Mucosa of stomach (tissue), 1 donor: ENCODE measurements at regions not wholly inside any gene's neighbourhood (a gene's known extent, or its start where the extent isn't known, plus 50 kb on each side); places are given as distances from the start of the nearest gene placed in this dataset.

Source experiments
- H3K27me3 ChIP-seq: one replicate; pipeline ENCODE4 v1.7.0; 2013; ENCODE audit warnings: mild to moderate bottlenecking, low read length; ENCODE audit not compliant: control insufficient read depth, insufficient read depth
- H3K36me3 ChIP-seq: one replicate; pipeline ENCODE4 v1.7.0; 2013; ENCODE audit warnings: low read length; ENCODE audit not compliant: control insufficient read depth, insufficient read depth
- H3K4me1 ChIP-seq: one replicate; pipeline ENCODE4 v1.7.0; 2013; ENCODE audit warnings: mild to moderate bottlenecking, low read length; ENCODE audit not compliant: control insufficient read depth, insufficient read depth
- H3K4me3 ChIP-seq: one replicate; pipeline ENCODE4 v1.7.0; 2013; ENCODE audit warnings: low read length
- H3K9ac ChIP-seq: one replicate; pipeline ENCODE4 v1.7.0; 2013; ENCODE audit warnings: mild to moderate bottlenecking, low read length, moderate library complexity
- H3K9me3 ChIP-seq: one replicate; pipeline ENCODE4 v1.7.0; 2013; ENCODE audit warnings: mild to moderate bottlenecking, low read length, moderate library complexity; ENCODE audit not compliant: control insufficient read depth
- donor health status: Pancreatic carcinoma.

DNA sequence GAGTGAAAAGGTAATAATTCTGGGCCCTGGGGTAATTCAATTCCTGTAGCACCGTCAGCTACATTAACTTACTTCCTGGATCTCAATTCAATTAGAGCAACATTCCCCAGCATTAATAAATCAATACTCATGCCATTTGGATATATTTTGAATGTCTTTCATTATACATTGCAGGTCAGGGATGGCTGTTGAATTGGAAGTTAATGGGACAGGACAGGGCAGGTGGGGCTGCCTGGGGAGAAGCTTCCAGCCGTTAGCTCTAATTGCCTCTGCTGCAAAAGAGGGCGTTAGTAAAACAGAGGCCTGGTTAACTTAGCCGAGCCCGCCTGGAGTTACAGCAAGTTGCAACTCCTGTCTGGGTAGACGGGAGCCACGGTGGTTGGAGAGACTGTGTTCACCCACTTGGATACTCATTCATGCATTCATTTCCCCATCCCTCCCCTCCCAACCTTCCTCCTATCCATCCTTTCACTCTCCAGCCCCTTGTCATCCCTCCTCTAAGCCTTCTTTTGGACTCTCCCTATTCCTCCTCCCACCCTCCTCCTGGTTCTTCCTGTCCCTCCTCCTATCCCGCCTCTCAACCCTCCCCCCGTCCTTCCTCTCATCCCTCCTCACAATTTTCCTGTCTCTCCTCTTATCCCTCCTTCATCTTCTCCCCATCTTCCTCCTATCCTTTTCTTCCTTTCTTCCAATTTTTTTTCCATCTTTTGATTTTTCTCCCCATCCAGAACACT, 137.6 kb upstream of the RUNX3 start:
- H3K9me3 ChIP-seq, result no peaks in the 10 kb centered on the region

DNA sequence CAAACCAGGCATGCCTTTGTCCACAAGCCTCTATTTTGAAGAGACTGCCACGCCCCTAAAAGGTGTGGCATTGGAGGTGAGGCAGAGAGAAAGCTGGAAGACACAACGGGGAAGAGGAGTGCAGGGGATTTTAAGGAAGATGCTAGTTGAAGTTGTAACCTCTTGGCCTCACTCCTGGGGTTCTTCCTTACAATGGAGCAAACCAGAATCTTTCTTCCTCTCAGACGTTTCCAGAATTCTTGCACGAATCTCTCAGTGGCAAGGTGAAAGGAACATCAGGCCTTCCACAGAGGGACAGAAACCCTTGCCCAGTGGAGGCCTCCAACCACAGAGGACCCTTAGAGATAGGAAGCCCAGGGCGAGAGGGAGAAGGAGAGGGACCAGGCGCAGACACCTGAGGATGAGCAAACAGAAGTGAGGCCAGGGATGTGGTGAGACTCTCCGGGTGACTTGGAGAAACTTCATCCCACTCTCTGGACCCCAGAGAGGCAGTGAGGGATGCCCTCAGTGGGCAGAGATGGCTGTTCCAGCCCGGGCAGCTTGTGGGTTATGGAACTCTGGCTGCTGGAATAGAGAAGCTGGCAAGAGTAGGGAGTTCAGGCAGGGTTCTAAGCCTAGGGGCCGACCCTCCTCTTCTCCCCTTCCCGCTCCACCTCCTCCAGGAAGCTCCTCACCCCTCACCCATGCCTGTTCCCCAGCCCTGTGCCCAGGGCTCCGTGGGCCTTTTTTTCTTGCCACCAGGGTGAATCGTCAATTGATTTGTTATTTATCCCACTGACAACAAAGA, 136.8 kb upstream of the RUNX3 start:
- Histone ChIP-seq H3K4me1 (no peaks in the 10 kb centered on the region), H3K36me3 (no peaks in the 10 kb centered on the region), H3K9ac (no peak overlapping the region), H3K4me3 (no peak overlapping the region), H3K27me3 (no peaks in the 10 kb centered on the region), H3K9me3 (no peaks in the 10 kb centered on the region)

More for the DNA sequence above, 137.6 kb upstream of the RUNX3 start:
- H3K9ac ChIP-seq, result no peak overlapping the region
- H3K4me1 ChIP-seq, result no peaks in the 10 kb centered on the region
- no peaks in the 10 kb centered on the region for H3K27me3 ChIP-seq
- no peak overlapping the region for H3K4me3 ChIP-seq
- H3K36me3 ChIP-seq, result no peaks in the 10 kb centered on the region

DNA sequence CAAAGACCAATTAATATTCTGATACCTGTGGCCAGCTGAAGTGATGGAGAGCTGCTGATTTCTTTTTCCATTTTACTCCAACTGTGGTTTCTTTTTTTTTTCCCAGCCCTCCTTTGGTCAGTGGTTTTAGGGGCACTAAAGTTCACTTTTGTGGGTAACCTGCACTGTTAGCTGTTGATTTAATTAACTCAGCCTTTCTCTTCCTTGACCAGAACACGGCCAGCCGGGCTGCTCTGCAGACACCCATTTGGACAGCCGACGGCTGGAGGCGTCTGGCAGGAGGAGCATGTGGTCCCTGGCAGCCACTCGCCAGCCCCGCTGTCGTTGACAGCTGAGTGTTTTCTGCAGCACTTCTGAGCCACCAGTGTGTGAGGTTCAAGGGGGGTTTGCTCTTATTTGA, 136.2 kb upstream of the RUNX3 start:
- Histone ChIP-seq H3K9ac (no peak overlapping the region), H3K4me3 (no peak overlapping the region), H3K9me3 (no peaks in the 10 kb centered on the region), H3K36me3 (no peaks in the 10 kb centered on the region), H3K27me3 (no peaks in the 10 kb centered on the region), H3K4me1 (no peaks in the 10 kb centered on the region)

DNA sequence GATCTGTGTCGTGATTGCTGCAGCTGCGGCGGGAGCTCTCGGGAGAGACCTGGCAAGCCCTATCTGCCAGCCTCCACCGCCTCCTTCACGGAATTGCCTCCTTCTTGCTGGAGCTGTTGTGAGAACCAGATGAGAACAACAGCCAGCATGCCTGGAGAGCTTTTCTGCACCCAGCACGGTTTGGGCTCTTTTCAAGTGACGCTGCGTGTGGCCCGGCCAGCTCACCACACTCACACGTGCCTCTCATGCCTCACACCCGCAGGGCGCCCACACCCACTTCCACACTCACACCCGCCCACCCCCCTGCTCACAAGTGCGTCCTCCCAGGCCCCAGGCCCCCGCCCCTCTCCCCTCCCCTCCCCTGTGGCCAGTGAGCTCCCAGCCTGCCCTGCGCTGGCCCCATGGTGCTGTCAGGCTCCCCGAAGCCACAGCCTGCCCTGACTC, 135.7 kb upstream of the RUNX3 start:
- no peaks in the 10 kb centered on the region for H3K36me3 ChIP-seq
- H3K27me3 ChIP-seq, result no peaks in the 10 kb centered on the region
- no peak overlapping the region for H3K9ac ChIP-seq
- H3K4me3 ChIP-seq, result no peak overlapping the region
- H3K4me1 ChIP-seq, result no peaks in the 10 kb centered on the region
- H3K9me3 ChIP-seq, result no peaks in the 10 kb centered on the region

DNA sequence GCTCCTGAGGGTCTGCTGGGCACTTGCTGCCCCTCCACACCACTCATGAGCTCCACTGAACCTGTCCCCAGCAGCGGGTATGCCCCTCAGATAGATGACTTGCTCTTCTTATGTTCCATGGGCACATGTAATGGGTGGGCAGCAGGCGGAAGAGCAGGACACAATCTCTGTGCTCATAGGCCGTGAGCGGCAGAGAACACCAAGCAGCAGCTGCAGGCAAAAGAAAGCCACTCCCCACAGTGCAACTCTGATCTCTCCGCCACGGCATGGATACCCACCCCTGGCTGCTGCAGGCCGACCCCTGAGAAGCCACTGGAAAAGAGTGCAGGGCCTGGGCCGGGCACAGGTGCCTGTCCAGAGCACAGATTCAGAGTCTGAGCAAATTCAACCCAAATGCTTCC, 135.2 kb upstream of the RUNX3 start:
- Histone ChIP-seq H3K9me3 (no peaks in the 10 kb centered on the region), H3K36me3 (no peaks in the 10 kb centered on the region), H3K4me1 (no peaks in the 10 kb centered on the region), H3K27me3 (no peaks in the 10 kb centered on the region), H3K9ac (no peak overlapping the region), H3K4me3 (no peak overlapping the region)

DNA sequence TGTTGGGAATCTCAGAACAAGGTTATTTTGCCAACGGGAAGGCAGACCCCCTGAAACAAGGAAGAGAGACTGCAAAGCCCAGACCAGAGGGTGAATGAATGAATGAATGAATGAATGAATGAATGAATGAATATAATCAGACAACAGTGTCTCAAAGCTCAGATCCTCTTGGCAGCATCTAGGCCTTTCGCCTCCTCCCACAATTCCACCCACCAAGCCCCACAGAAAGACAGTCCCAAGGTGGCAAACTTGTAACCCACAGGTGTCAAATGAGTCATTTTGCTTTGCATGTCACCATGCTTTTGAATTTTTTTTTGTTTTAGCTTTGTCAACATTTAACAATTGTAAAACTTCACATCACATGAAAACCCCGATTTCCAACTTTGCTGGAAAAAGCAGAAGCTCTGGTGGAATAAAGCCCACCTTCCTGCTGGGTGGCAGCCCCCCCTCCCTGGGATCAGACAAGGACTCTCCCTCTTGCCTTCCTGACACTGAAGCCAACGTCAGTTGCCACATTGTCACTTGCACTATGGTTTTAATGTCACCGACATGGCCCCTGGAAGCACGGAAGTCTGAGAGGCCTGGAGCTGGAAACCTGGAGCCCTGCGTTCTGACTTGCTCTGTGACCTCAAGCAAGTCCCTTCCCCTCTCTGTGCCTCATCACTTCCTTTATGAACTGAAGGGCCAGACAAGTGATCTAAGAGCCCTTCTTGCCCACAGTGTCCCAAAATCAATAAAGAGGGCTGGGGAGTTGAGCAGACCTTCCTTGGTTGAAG, 134.6 kb upstream of the RUNX3 start:
- H3K27me3 ChIP-seq, result no peaks in the 10 kb centered on the region
- H3K36me3 ChIP-seq, result no peaks in the 10 kb centered on the region
- no peak overlapping the region for H3K9ac ChIP-seq
- no peaks in the 10 kb centered on the region for H3K9me3 ChIP-seq
- H3K4me3 ChIP-seq, result no peak overlapping the region
- H3K4me1 ChIP-seq, result no peaks in the 10 kb centered on the region

DNA sequence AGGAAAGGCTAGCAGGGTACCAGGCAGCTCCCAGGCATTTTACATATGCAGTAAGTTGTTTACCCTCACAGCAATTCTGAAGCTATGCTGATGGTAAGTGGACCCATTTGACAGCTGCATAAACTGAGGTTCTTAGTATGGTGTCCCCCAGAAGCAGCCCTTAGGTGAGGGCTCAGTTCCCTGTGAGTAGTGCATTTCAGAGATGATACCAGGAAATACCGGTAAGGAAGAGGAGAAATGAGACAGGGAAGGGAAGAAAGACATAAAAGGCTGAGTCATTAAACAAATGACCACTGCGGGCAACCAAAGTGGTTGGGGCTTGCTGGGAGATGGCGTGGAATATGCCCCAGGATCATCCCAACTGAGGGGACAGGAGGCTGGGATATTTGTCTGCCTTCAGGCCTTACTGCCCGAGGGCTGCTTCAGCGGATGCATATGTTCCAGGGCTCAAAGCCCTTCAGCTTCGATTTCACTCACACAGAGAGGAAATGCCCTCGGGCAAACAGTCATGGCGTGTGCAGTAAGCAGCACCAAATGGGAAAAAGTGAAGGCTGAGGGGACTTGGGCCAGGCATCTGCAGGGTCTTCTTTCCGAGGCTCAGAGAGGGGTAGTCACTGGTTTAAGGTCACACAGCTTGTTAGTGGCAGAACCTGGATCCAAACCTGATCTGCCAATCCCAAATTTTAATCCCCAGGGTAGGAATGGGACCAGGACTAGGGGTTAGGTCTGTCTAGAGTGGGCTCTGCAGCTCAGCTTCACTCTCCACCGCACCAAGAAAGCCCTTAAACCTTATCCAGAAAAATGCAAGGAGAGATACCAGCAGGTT, 133.7 kb upstream of the RUNX3 start:
- Histone ChIP-seq H3K36me3 (no peaks in the 10 kb centered on the region), H3K27me3 (no peaks in the 10 kb centered on the region)

DNA sequence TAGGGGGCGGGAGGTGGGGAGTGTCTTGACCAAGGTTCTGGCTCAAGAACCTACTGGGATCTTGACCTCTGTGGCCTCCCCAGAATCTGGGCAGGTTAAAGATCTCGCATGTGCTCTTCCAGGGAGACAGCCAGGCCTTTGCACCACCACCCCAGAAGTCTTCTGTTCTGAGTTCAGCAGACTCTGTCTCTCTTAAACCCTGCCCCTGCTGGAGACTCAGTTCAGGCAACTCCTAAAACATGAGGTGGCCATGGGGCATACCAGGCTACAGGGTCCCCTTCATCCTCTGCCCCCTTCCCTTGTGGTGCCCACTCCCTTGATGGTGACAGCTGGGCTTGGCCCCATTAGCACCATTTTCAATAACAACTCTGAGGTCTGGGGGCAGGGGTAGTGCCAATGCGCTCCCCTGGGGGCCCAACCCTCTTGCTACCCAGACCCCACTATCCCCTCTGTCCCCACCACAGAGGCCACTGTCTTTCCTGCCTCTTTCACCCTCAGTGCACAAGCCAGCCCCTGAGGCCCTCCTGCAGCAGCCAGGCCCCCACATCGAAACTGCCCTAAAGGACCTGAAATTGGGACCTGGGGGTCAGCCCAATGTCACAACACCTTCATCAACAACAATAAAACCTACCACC, 132.7 kb upstream of the RUNX3 start:
- H3K9me3 ChIP-seq, result no peaks in the 10 kb centered on the region
- no peaks in the 10 kb centered on the region for H3K4me1 ChIP-seq
- H3K27me3 ChIP-seq, result no peaks in the 10 kb centered on the region
- H3K4me3 ChIP-seq, result no peak overlapping the region
- no peak overlapping the region for H3K9ac ChIP-seq
- no peaks in the 10 kb centered on the region for H3K36me3 ChIP-seq

More for the DNA sequence above, 133.7 kb upstream of the RUNX3 start:
- no peak overlapping the region for H3K4me3 ChIP-seq
- no peak overlapping the region for H3K9ac ChIP-seq
- no peaks in the 10 kb centered on the region for H3K9me3 ChIP-seq
- no peaks in the 10 kb centered on the region for H3K4me1 ChIP-seq

DNA sequence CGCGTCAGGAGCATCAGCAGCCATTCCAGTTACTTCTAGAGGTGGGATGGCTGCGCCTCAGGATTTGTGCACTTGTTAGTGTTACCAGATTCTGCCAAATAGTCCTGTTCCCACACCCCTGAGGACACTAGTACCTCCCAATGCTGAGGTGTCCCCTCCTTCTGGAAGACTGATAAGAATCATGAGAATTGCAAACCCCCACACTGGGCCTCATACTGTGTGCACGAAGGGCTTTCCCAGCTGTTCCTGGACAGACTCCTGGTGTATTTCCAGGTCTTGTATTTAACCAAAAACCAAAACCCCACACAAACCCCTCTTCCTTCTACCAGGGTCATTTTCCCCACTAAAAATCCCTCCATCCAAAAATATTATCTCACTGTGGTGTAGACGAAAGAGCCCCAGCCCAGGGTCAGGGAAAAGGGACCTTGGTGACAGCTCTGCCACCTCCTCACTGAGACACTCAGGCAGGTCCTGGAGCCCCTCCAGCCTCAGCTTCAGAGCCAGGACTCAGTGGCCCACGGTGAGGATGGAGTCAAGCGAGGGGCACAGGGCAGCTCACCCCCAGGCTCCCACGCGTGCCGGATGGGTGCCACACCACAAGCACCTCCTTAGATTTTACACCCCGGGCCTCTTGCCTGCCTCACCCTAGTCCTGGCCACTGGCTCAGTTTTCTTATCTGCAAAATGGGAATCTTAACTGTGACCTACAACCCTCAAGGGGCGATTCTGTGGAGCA, 131.4 kb upstream of the RUNX3 start:
- Histone ChIP-seq H3K4me1 (no peaks in the 10 kb centered on the region), H3K36me3 (no peaks in the 10 kb centered on the region), H3K9me3 (no peaks in the 10 kb centered on the region), H3K9ac (no peak overlapping the region), H3K4me3 (no peak overlapping the region), H3K27me3 (peaks cover 6% of the 10 kb centered on the region)

DNA sequence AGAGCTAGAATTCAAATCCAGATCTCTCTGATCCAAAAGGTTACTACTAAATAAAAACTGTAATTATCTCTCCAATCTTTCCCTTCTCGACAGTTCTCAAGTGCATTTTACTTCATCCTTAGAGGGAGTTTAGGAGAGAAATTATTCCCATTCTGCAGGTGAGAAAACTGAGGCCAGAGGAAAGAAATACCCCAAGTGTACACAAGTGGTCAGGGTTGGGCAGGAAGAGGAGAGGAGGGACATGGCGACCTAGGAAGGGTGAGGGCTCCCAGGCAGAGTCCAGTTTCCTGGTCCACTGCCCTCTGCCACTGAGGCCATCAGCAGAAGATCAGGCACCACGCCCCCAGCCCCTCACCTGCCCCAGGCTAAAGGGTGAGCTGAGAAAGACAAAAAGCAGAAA, 127.1 kb upstream of the RUNX3 start:
- H3K9me3 ChIP-seq, result no peaks in the 10 kb centered on the region
- no peaks in the 10 kb centered on the region for H3K36me3 ChIP-seq
- H3K4me3 ChIP-seq, result no peak overlapping the region
- peaks cover 18% of the 10 kb centered on the region for H3K27me3 ChIP-seq
- H3K9ac ChIP-seq, result no peak overlapping the region
- no peaks in the 10 kb centered on the region for H3K4me1 ChIP-seq

DNA sequence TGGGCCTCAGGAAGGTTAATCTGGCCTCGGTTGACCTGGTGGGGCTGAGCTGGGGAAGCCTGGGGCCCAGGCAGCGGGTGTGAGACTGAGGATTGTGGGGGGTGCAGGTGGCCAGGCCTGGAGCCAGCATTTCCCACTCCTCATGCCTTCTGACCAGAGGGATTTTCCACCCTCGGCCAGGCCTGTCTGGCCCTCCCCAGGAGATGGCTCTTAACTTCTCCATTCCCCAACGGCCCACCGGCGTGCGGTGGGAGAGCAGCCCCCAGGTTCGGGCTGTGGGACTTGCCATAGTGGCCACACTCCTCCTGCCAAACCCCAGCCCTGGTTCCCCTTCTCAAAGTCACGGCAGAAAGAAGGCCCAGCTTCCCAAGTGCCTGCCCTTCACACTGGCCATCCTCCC, 126.5 kb upstream of the RUNX3 start:
- Histone ChIP-seq H3K4me3 (no peak overlapping the region), H3K4me1 (no peaks in the 10 kb centered on the region), H3K9me3 (no peaks in the 10 kb centered on the region), H3K36me3 (no peaks in the 10 kb centered on the region), H3K27me3 (peaks cover 22% of the 10 kb centered on the region), H3K9ac (no peak overlapping the region)
